Left forelimb (tissue), 1 donor: ENCODE measurements at regions not wholly inside any gene's neighbourhood (a gene's known extent, or its start where the extent isn't known, plus 50 kb on each side); places are given as distances from the start of the nearest gene placed in this dataset.
A peak's percentile ranks its signal among the peaks of the same experiment; 100 is the strongest.
"Not testable (repeated sequence)": the region's sequence is repeated elsewhere in the genome, so short reads cannot be mapped to it uniquely, and the experiment has no call there.

Experiments
- DNase-seq: peaks from one replicate; pipeline ENCODE4 v3.0.0-alpha.2; 2018; ENCODE audit warnings: low spot score

DNA sequence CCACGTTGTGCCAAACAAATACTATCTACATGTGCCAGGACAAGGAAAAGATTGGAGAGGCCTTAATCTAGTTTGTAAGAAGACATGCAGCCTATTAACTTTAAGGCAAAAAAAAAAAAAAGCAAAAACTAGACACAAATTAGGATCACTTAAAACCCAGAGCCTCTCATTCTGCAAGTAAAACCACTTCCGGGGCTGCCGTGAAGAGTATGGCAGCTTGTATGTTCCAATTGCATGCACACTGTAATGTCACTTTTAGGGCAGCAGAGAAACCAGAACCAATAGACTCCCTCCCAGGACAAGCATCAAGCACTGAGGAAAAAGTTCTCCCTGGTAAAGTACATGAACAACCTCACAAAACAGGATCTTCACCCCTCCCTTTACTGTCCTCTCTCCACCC is 70.6 kb downstream of the RSL24D1 start:
- no peak for DNase-seq

DNA sequence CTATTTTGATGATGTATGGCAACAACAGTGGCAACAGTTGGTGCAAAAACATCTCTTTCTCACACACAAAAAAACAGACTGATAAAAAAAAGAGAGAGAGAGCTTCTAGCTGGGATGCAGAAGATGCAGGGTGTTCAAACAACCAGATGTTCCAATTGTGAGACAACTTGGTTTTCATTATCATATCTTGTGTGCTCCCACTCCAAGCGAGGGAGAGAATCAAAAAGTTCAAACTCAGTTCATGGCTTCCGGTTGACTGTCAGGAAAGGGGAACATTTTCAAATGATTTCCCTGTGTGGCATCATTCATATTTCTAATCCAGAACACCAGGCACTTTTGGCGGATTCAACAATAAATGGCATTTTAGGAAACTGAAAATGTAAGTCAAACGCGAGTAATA is 72.1 kb downstream of the RSL24D1 start:
- no peak for DNase-seq

DNA sequence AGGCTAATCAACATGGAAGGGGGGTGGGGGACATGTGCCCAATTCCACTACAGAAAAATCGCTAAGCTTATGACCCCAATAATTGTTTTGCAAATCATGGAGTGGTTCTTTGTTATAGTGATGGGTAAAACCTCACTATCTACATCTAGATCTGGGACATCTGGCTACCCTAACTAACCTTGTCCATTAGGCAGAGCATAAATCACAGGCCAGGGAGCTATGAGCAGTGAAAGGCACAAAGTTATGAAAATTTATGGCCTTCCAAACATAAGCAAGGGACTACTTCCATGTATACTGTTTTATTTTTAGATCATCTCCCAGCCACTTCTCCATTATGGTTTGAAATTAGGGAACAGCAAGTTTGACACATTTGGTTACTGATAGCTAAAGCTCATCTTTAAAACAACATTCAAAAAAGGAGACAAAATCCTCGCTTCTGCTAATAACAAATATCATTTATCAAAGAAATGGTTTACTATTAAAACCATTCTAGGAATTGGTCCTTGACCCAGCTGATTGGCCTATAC is 78.3 kb downstream of the RSL24D1 start:
- no peak for DNase-seq

DNA sequence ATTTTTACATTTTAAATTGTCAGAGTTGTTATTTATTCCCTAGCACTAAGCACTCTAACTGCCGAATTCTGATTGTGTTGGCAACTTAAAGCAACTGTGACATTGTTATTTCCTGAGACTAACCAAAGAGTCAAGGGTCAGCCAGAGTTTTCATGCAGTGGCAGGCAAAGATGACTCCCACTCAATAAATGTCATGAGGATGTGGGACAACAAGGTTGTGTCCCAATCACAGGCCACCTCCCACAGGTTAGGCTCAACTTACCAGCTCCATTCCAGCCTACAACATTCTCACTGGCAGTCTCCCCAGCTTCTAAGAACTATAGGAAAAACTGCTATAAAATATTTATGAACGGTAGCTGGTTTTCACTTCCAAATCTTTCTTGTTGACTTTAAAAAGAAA is 80.1 kb downstream of the RSL24D1 start:
- DNase-seq: no peak

DNA sequence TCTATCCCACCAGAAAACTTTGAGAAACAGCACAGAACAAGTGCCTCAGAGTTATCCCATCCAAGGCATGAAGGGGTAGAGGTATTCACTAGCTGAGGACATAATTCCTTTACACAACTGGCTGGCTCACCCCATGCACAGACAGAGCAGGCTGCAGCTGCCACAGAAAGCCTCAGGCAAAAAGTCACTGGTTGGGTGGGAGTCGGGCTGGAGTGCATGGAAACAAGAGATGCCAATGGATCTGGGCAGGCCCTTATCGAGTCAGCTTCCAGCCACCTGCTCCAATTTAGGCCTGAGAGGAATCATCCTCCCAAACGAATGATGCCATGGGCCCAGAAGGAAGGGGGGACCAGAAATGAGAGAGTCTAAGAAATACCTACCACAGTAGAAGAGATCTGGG is 83.0 kb downstream of the RSL24D1 start:
- no peak for DNase-seq

DNA sequence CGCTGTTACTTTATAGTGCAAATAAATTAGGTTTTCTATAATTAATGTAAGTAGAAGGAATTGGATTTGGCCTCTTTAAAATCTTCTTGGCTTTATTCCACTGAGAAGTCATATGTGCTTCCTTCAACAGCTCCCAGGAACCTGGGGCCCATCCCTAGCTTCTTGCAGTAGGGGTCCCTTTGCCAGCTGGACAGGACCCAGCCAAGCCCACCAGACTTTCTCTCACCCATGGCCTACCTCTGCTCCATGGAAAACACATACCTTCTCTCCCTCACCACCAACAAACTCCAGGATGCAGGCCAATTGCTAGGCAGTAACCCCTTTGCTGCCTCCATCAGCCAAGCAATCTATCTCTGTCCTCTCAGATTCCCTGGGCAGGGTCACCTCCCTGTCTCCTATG is 84.0 kb downstream of the RSL24D1 start:
- DNase-seq: no peak

DNA sequence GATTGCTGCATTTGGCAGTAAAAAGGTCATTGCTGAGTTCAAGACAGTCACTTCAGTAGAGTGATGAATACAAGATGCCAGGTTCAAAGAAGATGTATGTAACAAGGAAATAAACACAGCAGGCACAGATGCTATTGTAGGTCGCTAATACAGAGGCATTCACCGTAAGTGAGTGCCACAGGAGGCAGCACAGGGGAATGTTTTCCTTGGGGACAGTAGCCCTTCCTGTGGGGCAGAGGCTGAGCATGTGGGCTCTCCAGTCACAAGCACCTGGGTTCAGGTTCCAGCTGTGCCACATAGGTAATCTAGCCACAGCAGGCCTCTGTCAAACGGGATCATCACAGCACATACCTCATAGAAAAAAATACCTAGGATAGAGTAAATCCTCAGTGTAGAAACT is 86.3 kb downstream of the RSL24D1 start:
- no peak for DNase-seq

DNA sequence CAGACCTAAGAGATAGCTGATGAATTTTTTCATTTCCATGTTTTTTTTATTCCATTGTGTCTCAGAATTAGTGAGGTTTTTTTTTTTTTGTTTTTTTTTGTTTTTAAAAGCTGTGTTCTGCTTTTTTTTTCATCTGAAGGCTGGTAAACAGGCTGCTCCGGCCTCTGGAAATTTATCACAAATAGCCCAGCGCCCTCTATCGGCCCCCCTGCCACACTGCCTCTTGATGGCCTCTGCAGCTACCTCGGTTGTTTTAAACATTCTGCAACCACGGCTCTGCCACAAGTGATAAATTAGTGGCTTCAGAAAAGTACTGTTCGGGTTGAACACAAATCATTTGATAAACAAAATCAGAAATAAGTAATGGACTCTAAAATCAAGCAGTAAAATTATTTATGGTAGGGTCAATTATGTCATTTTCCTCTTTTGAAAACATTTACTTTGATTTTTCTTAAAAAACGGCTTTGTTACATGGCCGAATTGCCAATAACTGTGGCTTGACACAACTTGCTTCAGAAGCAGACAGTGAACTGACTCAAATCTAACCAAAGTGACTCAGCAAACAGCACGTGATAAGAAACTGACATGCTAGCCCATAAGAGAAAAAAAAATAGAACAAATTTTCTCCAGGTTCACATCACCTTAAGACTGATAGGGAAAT is 87.8 kb downstream of the RSL24D1 start:
- peak; percentile 71 for DNase-seq

DNA sequence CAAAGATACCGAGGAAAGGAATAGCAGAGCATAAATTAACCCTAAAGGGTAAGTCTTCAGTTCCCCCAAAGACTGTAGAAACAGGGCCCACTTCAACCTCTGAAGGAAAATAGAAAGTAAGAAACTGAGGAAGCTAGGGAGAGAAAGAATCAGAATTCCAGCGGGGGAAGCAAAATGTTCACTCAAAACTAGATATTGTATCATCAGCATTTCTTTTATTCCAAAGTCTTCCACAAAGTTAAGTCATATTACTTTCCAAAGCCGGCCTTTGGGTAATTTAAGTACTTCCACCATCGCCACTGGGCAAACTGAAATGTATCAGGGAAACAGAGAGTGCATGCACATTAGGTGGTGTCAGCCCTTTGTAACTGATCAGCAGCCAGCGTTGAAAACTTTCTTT is 88.3 kb downstream of the RSL24D1 start:
- DNase-seq: no peak

DNA sequence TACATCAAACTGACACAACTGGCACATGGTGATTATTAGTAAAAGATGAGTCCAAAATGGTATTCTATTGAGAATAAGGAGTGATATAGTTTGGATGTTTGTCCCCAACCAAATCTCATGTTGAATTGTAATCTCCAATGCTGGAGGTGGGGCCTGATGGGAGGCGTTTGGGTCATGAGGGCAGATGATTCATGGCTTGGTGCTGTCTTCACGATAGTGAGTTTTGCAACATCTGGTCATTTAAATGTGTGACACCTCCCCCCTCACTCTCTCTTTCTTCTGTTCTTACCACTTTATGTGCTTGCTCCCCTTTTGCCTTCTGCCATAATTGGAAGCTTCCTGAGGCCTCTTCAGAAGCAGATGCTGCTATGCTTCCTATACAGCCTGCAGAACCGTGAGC is 90.6 kb downstream of the RSL24D1 start:
- DNase-seq: no peak

DNA sequence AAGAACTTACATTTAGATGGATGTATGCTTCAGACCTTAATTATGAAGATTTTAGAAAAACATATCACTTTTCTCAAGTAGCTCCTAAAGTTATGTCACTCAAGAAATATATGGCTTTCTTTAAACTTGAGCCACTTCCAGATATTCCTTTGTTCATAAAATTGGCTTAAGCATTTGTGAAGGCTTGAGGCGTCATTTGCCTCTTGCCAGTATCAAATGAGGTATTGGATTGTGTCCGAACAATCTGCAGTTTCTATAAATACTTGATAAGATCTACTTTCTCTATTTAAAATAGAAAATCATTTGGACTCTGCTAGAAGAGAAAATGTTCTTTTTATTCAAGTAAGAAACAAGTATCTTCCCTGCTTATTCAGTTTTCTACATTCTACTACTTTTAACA is 102.6 kb downstream of the RSL24D1 start:
- DNase-seq: no peak

DNA sequence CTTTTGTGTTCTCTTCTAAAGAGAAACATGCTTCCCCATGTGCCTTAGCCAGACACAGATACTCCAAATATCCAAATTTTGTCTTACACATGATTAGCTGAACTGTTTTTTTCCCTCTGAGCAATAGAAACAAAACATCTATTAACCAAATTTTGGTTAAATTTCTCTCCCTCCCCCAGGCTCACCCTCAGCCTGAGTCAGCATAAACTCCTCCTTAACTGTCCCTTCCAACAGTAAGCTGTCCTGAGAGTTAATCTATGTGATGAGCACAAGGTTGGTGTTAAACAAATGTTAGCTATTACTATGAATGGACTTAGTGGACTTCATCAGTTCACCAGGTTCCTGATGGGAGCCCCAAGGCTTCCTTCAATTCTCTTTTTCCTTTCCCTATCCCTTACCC is 108.5 kb downstream of the RSL24D1 start:
- DNase-seq: no peak

DNA sequence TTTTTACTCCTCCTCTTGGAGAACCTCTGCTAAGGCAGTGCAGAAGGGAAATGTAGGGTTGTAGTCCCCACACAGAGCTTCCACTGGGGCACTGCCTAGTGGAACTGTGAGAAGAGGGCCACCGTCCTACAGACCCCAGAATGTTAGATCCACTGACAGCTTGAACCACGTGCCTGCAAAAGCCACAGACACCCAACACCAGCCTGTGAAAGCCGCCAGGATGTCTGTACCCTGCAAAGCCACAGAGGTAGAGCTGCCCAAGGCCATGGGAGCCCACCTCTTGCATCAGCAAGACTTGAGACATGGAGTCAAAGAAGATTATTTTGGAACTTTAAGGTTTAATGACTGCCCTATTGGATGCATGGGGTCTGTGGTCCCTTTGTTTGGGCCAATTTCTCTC is 112.1 kb downstream of the RSL24D1 start:
- no peak for DNase-seq

DNA sequence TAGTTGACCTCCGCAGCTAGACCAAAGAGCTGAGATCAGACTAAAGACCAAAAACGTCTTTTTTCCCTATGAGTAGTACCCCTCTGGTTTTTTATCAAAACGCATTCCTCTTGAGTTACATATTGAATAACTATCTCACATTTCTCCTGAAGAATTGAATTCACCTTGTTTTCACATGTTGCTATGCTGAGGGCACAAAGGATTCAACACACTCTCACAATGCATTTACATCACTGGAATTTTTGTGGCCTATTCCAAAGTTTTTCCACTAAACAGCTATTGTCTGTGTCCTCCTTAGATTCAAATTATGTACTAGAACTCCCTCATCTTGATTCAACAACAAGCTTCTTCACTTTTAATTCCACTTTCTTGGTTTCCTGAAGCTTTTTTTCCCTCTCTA is 112.5 kb downstream of the RSL24D1 start:
- no peak for DNase-seq

DNA sequence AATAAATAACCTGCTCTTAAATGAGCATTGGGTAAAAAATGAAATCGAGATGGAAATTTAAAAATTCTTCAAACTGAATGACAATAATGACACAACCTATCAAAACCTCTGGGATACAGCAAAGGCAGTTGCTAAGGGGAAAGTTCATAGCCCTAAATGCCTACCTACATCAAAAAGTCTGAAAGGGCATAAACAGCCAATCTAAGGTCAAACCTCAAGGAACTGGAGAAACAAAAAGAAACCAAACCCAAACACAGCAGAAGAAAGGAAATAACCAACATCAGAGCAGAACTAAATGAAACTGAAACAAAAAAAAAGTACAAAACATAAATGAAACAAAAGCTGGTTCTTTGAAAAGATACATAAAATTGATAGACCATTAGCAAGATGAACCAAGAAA is 119.7 kb downstream of the RSL24D1 start:
- DNase-seq: not testable (repeated sequence)

DNA sequence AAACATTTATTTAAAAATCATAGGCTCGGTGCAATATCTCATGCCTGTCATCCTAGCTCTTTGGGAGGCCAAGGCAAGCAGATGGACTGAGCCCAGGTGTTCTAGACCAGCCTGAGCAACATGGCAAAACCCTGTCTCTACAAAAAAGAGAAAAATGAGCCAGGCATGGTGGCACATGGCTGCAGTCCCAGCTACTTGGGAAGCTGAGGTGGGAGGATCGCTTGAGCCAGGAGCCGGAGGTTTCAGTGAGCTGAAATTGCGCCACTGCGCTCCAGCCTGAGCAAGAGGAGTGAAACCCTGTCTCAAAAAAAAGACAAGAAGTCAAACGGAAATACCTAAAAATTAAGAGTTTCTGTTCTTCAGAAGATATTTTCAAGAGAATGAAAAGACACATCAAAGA is 122.3 kb downstream of the RSL24D1 start:
- no peak for DNase-seq

DNA sequence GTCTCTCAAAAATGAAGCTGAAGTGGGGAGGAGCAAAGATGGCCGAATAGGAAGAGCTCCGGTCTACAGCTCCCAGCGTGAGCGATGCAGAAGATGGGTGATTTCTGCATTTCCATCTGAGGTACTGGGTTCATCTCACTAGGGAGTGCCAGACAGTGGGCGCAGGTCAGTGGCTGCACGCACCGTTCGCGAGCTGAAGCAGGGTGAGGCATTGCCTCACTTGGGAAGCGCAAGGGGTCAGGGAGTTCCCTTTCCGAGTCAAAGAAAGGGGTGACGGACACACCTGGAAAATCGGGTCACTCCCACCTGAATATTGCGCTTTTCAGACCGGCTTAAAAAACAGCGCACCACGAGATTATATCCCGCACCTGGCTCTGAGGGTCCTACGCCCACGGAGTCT is 132.8 kb downstream of the RSL24D1 start:
- not testable (repeated sequence) for DNase-seq

DNA sequence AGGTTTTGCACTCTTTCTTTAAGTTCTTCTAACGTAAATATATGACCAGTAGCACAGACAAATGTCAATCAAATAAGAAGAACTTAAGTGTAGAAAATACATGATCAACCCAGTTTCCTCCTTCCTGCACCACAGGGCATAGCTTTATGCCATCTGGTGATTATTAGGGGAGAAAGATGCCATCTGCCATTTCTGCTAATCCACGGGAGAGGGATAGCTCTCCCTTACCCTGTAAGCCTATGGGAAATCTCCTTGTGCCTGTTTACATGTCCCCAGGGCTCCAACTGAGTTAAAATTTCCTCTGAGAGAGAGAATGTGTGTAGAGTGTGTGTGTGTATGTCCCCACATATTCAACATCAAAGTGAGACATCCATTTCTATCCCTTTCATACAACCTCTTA is 135.9 kb downstream of the RSL24D1 start:
- DNase-seq: no peak

DNA sequence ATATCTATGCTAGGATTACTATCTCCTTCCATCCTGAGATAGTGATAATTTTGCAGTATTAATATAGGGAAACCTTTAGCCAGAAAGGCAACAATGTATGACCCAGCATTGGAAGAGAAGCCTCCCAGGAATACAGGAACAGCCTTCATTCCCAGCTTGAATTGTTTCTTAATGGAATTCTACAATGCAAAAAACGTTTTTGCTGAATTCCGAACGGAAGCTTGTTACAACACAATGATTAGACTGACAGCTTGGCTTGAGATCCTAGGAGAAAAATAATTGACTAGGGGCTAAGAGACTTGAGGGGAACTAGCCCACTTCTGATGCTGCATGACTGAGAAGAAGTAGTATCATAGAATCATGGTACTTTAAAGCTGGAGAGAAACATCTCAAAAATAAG is 140.2 kb downstream of the RSL24D1 start:
- DNase-seq: no peak

DNA sequence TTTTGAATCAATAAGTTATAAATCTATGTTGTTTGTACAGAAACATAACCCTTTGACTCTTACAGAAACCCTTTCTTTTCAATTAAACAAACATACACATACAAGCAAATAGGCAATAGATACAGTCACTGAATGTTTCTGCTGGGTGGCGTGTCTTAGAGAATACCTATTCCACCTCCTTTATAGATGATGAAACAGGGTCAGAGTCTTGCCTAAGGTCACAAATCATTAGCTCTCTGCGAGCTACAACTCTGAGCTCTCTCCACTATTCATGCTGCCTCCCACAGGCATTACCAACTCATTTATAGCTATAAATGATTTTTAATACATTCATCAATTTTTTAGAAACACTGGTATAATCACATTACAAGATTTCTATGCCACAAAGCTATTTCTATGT is 152.6 kb downstream of the RSL24D1 start:
- no peak for DNase-seq

DNA sequence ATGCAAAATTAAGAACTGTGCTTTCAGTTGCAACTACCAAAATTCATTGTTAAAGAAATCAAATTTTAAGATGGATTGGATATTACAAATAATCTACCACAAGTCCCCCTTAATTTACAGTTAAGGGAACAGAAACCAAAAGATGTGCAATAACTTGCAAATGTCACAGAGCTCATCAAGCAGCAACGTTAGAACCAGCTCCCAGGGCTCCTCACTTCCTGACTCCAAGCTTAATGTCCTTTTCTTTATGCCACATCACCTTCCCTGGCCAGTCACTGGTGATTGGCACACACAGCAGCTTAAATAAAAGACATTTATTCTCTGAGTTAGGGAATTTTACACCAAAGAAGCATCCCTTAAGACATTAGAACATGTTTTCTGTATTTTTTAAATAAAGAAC is 159.7 kb downstream of the RSL24D1 start:
- no peak for DNase-seq

DNA sequence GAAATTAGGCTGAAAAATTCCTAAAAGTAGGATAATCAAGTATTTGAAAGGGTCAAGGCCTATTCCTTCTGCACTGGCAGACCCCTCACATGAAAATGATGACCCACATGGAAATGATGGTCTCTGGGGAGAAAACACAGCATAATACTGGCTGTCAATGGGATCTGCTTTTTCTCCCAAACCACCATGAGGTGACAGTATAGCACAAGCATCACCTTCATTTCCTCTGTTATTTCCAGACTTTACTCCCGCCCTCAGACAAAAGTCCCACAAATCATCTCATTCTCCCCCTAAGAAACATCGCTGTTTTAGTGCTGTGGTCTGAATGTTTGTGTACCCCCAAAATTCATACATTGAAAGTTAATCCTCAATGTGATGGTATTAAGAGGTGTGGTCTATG is 161.0 kb downstream of the RSL24D1 start:
- no peak for DNase-seq

DNA sequence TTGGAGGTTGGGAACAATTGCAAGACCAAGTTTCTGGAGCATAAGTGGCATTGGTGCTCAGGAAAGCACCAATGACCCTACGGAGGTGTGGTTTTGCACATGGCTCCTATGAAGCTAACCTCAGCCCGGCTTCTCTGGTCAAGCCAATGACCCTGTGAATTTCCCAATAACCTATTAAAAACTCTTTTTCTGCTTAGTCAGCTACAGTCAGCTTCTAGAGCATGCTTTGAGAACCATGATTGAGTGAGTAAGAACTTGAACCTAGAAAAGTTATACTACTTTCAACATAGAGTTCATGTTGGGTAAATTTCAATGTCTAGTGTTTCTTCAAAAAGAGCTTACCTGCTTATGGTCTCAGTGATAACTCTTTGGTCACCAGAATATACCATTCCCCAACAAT is 163.2 kb downstream of the RSL24D1 start:
- no peak for DNase-seq

DNA sequence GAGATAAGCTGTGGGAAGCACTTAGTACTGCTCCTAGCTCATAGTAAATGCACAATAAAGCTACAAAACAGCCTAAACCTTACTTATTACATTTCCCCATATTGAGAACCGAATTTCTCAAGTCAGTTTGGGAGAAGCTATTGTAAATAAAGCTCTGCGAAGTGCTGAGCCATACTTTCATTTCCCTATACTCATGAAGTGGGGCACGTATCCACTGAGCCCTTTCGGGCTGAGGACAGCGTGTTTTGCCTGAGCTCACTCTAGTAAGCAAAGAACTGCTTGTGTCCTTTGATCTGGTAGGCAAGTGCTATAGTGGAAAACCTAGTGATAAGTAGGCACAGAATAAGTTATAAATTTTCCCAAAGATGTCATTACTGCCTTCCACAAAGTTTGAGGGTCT is 165.0 kb downstream of the RSL24D1 start:
- no peak for DNase-seq

DNA sequence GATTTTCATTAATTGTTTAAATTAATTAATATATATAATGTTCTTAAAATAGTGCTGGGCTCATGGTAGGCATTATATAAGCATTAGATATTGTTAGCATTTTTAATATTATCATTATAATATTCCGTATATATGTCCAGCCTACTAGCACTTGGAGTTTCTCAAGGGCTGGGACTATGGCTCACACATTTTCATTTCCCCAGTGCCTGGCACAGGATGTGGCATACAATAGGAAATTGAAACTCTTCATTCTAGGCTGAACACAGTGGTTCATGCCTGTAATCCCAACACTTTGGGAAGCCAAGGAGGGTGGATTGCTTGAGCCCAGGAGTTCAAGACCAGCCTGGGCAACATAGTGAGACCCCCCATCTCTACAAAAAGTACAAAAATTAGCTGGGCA is 170.4 kb downstream of the RSL24D1 start:
- no peak for DNase-seq
